Dedifferentiated amniotic fluid mesenchymal stem cell (primary cell): ENCODE measurements at regions not wholly inside any gene's neighbourhood (a gene's known extent, or its start where the extent isn't known, plus 50 kb on each side); places are given as distances from the start of the nearest gene placed in this dataset.
A peak's percentile ranks its signal among the peaks of the same experiment; 100 is the strongest.

Experiments
- DNase-seq: peaks from one replicate; pipeline ENCODE4 v3.0.0-alpha.2; 2016; ENCODE audit errors: extremely low spot score

- no peak for DNase-seq
Measured at GRCh38 chr3:111352585-111352984, 189.4 kb upstream of the CD96 start.

DNA sequence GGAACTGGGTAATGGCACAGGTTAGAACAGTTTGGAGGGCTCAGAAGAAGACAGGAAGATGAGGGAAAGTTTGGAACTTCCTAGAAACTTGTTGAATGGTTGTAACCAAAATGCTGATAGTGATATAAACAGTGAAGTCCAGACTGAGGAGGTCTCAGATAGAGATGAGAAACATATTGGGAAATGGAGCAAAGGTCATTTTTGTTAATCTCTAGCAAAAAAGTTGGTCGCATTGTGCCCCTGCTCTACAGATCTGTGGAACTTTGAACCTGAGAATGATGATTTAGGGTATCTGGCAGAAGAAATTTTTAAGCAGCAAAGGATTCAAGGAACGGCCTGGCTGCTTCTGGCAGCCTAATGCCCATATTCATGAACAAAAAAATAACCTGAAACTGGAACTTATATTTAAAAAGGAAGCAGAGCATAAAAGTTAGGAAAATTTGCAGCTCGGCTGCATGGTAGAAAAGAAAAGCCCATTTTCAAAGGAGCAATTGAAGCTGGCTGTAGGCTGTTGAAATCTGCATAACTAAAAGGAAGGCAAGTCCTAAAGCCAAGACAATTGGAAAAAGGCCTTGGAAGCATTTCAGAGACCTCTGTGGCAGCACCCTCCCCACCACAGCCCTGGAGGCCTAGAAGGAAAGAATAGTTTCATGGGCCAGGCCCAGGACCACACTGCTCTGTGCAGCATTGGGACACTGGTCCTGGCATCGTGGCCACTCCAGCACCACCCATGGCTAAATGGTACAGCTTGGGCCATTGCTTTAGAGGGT, 182.6 kb upstream of the CD96 start:
- no peak for DNase-seq

GRCh38 chr3:111362381-111363009, 179.5 kb upstream of the CD96 start:
- peak; percentile 50 for DNase-seq

DNA sequence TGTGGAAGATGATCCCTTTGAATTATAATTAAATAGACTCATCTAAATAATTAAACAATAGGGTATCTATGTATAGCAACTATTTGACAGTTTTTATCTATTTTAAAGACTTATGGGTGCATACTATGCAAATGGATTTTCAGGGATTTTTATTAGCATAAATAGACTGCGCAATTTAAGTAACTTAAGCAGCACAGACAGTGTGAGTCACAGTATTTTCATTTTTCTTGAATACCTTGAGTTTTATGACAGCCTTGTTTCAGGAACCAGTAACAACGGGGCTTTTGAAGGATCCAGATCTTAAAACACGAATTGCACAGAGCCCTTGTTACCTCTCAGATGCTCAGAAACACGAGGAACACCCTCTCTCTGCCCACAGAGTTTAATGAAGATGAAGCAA, 175.5 kb upstream of the CD96 start:
- no peak for DNase-seq

DNA sequence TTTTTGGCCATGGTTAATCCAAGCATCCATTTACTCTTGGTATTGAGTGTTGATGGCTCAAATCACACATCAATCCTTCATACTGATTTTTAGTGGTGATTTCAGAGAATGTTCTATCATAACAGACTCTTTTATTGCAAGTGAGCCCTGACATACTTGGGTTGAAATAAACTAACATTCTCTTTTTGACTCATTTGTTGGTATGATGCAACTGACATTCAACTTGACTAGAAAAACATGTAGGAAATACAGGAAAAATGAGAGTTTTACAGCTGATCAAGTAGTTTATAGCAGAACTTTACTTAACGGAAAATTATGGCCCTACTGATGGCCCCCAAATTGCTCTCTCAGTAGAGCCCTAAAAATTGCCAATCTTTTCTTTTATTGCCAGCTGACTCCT, 173.9 kb upstream of the CD96 start:
- peak; percentile 80 for DNase-seq

GRCh38 chr3:111369958-111370357, 172.0 kb upstream of the CD96 start:
- no peak for DNase-seq

GRCh38 chr3:111373239-111373638, 168.8 kb upstream of the CD96 start:
- no peak for DNase-seq

DNA sequence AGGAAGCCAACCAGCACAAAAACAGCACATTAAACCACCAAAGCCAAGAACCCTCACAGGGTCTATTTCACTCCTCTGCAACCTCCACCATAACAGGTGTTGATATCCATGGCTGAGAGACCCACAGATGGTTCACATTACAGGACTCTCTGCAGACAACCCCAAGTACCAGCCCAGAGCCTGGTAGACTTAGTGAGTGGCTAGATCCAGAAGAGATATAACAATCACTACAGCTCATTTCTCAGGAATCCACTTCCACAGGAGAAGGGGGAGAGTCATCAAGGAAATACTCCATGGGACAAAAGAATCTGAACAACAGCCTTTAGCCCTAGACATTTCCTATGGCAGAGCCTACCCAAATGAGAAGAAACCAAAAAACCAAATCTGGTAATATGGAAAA, 168.1 kb upstream of the CD96 start:
- DNase-seq, result no peak

- no peak for DNase-seq
Measured at GRCh38 chr3:111385971-111386495, 156.0 kb upstream of the CD96 start.

DNA sequence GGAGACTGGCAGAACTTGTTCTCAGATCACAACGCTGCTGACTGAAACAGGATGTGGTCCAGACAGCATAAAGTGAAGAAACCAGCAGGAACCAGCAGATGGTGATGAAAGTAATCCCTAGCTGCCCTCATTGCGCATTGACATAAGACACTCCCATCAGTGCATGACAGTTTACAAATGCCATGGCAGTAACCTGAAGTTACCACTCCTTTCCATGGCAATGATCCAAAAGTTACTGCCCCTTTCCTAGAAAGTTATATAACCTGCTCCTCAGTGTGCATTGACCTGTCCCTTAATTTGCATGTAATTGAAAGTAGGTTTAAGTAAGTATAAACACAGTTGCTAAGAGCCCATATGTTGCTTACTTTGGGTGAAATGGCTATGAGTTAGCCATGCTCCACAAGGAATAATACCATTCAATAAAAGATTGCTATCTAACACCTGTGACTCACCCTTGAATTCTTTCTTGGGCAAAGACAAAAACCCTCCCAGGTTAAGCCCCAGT, 149.1 kb upstream of the CD96 start:
- no peak for DNase-seq

- no peak for DNase-seq
Measured at GRCh38 chr3:111412656-111413055, 129.3 kb upstream of the CD96 start.

DNA sequence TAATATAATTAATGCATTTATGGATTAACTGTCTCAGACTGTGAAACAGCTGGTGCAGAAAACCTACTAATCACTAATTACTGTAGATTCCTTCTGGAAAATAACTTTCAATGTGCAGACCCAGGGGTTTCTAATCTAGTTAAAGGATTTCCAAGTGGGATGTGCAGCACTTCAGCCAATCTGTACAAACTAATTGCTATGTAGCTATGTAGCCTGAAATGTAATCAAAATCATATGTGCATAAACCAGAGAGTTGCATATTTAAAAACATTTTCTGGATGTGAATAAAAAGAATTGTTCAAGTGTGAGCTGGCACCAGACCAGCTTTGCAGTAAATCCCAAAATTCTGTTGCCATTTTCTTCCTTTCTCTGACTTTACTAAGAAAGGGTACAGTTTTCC, 127.5 kb upstream of the CD96 start:
- DNase-seq, result peak; percentile 43

DNA sequence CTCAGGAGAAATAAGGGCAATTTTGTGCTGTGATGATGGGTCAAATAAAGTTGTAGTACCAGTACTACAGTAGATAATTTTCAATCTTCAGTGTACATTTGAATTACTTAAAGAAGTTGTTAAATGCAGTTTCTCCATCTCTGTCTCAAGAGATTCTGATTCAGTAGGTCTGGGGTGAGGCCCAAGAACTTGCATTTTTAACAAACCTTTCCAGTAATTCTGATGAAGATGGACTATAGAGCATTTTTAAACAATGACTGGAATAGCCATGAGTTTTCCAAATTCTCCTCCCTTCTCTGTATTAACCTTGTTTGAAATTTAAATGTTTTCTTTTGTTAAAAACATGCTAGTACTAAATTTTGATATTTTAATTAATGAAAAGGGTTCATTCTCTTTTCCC, 127.0 kb upstream of the CD96 start:
- no peak for DNase-seq

DNA sequence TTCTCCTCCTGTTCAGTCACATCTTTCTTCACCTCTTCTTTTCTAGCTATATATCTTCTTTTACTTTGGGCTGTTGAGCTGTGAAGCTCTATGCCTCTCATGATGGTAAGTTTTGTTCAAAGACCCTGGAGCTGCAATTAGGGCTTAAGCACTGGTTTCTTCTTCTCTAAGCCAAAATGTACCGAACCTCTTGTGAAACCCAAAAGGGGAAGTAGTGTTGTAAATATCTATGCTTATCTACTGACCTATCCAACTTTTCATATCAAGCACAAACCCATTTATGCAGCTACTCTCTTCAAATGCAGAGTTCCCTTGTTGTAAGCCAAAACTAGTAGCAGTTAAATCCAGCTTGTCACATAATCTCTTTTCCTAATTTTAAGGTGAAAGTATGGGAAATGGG, 123.6 kb upstream of the CD96 start:
- DNase-seq, result no peak

DNA sequence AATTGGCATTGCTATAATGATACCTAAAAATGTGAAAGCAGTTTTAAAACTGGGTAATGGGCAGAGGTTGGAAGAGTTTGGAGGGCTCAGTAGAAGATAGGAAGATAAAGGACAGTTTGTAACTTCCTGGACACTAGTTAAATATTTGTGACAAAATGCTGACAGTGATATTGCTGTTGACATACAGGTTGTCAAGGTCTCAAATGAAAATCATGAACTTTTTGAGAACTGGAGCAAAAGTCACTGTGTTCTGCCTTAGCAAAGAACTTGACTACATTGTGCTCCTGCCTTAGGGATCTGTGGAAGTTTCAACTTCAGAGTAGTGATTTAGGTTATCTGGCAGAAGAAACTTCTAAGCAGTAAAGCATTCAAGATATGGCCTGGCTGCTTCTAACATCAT, 113.7 kb upstream of the CD96 start:
- DNase-seq, result no peak

DNA sequence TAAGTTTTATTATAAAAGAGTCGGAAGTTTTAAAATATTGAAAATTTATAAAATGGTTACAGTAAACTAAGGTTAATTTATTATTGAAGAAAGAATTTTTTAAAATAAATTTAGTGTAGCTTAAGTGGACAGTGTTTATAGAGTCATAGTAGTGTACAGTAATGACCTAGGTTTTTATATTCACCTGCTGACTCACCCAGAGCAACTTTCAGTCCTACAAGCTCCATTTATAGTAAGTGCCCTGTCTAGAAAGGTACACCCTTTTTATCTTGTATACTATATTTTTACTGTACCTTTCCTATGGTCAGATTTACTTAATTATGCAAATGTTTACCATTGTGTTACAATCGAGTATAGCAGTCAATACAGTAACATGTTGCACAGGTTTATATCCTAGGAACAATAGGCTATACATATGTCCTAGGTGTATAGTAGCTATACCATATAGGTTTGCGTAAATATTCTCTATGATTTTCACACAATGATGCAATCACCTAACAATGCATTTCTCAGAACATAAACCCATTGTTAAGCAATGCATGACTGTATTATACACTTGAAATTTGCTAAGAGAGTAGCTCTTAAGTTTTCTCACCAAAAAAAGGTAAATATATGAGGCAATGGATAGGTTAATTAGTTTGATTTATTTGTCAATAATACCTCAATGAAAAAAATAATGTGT, 106.9 kb upstream of the CD96 start:
- no peak for DNase-seq

DNA sequence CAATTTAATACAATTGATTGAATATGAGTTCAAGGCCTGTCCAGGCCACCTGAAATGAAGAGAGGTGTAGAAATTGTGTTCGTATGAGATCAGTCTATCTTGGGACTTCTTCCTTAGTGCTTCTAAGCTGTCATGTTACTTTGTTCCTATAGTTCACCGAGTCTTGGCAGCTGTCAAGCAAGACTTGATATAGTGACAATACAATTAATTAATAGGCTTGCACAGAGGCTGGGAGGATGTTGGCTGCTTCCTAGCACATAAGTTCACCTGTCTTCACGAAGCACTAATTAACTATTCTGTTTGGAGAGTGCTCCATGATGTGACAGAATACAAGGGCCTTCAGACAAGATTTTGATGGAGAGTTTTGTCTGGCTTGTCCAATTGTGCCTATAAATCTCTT, 103.7 kb upstream of the CD96 start:
- DNase-seq, result no peak

GRCh38 chr3:111454551-111454950, 87.4 kb upstream of the CD96 start:
- no peak for DNase-seq

DNA sequence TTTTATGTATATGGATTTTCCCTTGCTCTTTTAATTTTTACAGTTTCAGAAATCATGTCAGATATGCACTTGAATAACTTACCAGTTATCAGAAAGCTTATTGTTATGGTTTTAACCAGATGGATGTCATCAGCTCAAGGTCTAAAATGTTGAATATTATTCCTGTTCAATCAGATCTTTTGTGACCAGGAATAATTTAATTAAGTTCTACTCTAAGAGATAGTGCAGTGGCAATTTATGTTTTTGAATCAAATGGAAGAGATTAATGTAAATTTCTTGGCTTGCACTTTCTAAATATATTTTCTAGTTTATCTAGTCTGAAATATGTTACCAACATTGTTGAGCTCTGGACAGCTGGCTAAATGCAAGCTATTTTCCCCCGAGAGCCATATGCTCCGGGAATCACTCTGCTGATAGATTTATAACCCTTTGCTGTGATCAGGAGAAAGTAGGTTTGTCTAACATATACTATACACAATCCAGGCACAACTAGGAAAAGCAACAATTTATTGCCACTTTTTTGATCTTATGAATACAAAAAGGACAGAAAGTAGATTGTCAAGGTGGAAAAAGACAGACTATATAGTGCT, 76.8 kb upstream of the CD96 start:
- no peak for DNase-seq

- no peak for DNase-seq
Measured at GRCh38 chr3:111470032-111470431, 72.0 kb upstream of the CD96 start.

- no peak for DNase-seq
Measured at GRCh38 chr3:111471831-111472230, 70.2 kb upstream of the CD96 start.

DNA sequence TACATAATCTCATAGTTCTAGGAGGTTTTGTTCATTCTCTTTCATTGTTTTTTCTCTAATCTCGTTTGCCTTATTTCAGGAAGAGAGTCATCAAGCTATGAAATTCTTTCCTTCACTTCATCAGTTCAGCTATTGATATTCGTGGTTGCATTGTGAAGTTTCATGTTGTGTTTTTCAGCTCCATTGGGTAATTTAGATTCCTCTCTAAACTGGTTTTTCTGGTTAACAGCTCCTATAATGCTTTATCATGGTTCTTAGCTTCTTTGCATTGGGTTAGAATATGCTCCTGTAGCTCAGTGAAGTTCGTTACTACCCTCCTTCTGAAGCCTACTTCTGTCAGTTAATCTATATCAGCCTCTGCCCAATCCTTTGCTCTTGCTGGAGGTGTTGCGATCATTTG, 69.4 kb upstream of the CD96 start:
- DNase-seq, result no peak
